Hypothalamus (tissue), 51 donors: ENCODE measurements at regions not wholly inside any gene's neighbourhood (a gene's known extent, or its start where the extent isn't known, plus 50 kb on each side); places are given as distances from the start of the nearest gene placed in this dataset.
"Not testable (repeated sequence)": the region's sequence is repeated elsewhere in the genome, so short reads cannot be mapped to it uniquely, and the experiment has no call there.

ENCODE experiments used
- DNase-seq, 51 donors: peaks; one replicate each; lab custom pipeline; 2025; lab: John Stamatoyannopoulos, UW

- no peak for DNase-seq
Observed at GRCh38 chr15:70382009-70382749, 284.5 kb upstream of the TLE3 start.

- DNase-seq = no peak
Observed at GRCh38 chr15:70379938-70380883, 282.5 kb upstream of the TLE3 start.

- DNase-seq = no peak
Observed at GRCh38 chr15:70379134-70379533, 281.4 kb upstream of the TLE3 start.

- DNase-seq = peak in 1 of 51 donors; percentile 9
Observed at GRCh38 chr15:70378126-70379031, 280.7 kb upstream of the TLE3 start.

- DNase-seq = peak in 10 of 51 donors; percentile 9 to 46 (median 27)
Observed at GRCh38 chr15:70376929-70377691, 279.4 kb upstream of the TLE3 start.

GRCh38 chr15:70376031-70376928 is 278.6 kb upstream of the TLE3 start:
- no peak for DNase-seq

- no peak for DNase-seq
Observed at GRCh38 chr15:70375586-70375985, 277.9 kb upstream of the TLE3 start.

GRCh38 chr15:70375006-70375431 is 277.3 kb upstream of the TLE3 start:
- DNase-seq = no peak

- DNase-seq = no peak
Observed at GRCh38 chr15:70374096-70374495, 276.4 kb upstream of the TLE3 start.

- DNase-seq = not testable (repeated sequence)
Observed at GRCh38 chr15:70373439-70373838, 275.7 kb upstream of the TLE3 start.

GRCh38 chr15:70367913-70368705 is 270.4 kb upstream of the TLE3 start:
- DNase-seq = not testable (repeated sequence)

- DNase-seq = not testable (repeated sequence)
Observed at GRCh38 chr15:70364023-70364422, 266.3 kb upstream of the TLE3 start.

GRCh38 chr15:70362886-70363285 is 265.2 kb upstream of the TLE3 start:
- peak in 9 of 51 donors; percentile 7 to 30 (median 11) for DNase-seq

- no peak for DNase-seq
Observed at GRCh38 chr15:70362350-70362749, 264.6 kb upstream of the TLE3 start.

GRCh38 chr15:70361891-70362290 is 264.2 kb upstream of the TLE3 start:
- no peak for DNase-seq

GRCh38 chr15:70361106-70361505 is 263.4 kb upstream of the TLE3 start:
- DNase-seq = no peak

- no peak for DNase-seq
Observed at GRCh38 chr15:70358871-70359647, 261.3 kb upstream of the TLE3 start.
